ENCODE measurements at regions not wholly inside any gene's neighbourhood (a gene's known extent, or its start where the extent isn't known, plus 50 kb on each side); places are given as distances from the start of the nearest gene placed in this dataset.

DNA sequence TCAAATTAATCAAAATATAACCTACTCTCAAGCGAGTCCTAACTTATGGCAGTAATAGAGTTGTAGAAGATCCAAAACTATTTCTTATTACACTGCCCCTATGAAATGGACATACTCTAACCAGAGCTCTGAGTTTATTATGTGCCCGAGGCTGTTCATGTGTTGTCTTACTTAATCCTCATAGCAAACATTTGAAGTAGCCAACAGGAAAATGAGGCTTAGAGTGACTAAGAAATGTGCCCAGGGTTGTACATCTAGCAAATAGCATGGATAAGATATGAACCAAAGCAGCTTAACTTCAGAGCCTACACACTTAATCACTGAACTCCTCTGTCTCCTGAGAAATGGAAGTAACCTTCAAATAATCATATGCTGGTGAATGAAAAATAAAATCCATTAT, 1551.7 kb downstream of the MAT2B start (continued):
- TF ChIP-seq REST (IDR thresholded peaks at IDR 0.05; ENCODE audit: low read depth, low read length) (no peak), HDGF (IDR thresholded peaks at IDR 0.05) (no peak), EGR1 (IDR thresholded peaks at IDR 0.05; ENCODE audit: borderline replicate concordance in 1 of 2, low read depth in 2 of 2, low read length in 2 of 2) (no peak), RUNX3 (IDR thresholded peaks at IDR 0.05; ENCODE audit: low read length) (no peak), NBN (IDR thresholded peaks at IDR 0.05) (no peak)
- TF ChIP-seq, protein P1, sequence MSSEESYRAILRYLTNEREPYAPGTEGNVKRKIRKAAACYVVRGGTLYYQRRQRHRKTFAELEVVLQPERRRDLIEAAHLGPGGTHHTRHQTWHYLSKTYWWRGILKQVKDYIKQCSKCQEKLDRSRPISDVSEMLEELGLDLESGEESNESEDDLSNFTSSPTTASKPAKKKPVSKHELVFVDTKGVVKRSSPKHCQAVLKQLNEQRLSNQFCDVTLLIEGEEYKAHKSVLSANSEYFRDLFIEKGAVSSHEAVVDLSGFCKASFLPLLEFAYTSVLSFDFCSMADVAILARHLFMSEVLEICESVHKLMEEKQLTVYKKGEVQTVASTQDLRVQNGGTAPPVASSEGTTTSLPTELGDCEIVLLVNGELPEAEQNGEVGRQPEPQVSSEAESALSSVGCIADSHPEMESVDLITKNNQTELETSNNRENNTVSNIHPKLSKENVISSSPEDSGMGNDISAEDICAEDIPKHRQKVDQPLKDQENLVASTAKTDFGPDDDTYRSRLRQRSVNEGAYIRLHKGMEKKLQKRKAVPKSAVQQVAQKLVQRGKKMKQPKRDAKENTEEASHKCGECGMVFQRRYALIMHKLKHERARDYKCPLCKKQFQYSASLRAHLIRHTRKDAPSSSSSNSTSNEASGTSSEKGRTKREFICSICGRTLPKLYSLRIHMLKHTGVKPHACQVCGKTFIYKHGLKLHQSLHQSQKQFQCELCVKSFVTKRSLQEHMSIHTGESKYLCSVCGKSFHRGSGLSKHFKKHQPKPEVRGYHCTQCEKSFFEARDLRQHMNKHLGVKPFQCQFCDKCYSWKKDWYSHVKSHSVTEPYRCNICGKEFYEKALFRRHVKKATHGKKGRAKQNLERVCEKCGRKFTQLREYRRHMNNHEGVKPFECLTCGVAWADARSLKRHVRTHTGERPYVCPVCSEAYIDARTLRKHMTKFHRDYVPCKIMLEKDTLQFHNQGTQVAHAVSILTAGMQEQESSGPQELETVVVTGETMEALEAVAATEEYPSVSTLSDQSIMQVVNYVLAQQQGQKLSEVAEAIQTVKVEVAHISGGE (CRISPR knock-in tag; IDR thresholded peaks at IDR 0.05), result no peak

Data from GM12878 (cell line).